GM12878 (cell line): ENCODE measurements at regions not wholly inside any gene's neighbourhood (a gene's known extent, or its start where the extent isn't known, plus 50 kb on each side); places are given as distances from the start of the nearest gene placed in this dataset.
A peak's percentile ranks its signal among the peaks of the same experiment; 100 is the strongest.

Experiments used
- ATAC-seq: fragments of 200-7000 bp; cut with Tn5 transposase; 3 replicates; pipeline ENCODE4 v1.9.1; 2020; ENCODE audit warnings: mild to moderate bottlenecking, moderate library complexity
- BruUV-seq: library from RNA; stranded (reverse); fragments of 400-500 nt; replicated peaks from 2 replicates; lab custom pipeline; 2021; lab: Mats Ljungman, UMichigan
- CTCF ChIA-PET: fragments of 300-600 bp; sonication (Branson Sonifier 250); formaldehyde crosslinking; extraction: SDS; loops from one replicate; lab custom pipeline; 2021; ENCODE audit warnings: inconsistent platforms; lab: Yijun Ruan, JAX
- POLR2A ChIA-PET: fragments of 350-600 bp; formaldehyde crosslinking; extraction: SDS; loops from one replicate; lab custom pipeline; 2021; ENCODE audit warnings: inconsistent platforms; lab: Charles Lee
- RAD21 ChIA-PET: fragments of 300-600 bp; sonication (Branson Sonifier 250); formaldehyde crosslinking; loops from one replicate; lab custom pipeline; 2023; ENCODE audit warnings: antibody characterized with exemption; ENCODE audit not compliant: unreplicated experiment; lab: Charles Lee
- SMC1A ChIA-PET: fragments of 300-600 bp; sonication (Branson Sonifier 250); formaldehyde crosslinking; loops from one replicate; lab custom pipeline; 2023; ENCODE audit not compliant: unreplicated experiment, uncharacterized antibody; lab: Charles Lee
- DNase-seq: peaks from one replicate; pipeline ENCODE4 v3.0.0-alpha.2; 2011; ENCODE audit warnings: low read depth, low spot score
- FAIRE-seq: peaks from 3 replicates; lab custom pipeline; 2011; peaks lifted over from hg19 to GRCh38; lab: Jason Lieb, UNC
- H2AFZ ChIP-seq: 2 replicates; pipeline ENCODE4 v1.6.0; 2011; ENCODE audit warnings: low read depth, low read length, control low read depth; ENCODE audit not compliant: control insufficient read depth
- H3K27ac ChIP-seq: 2 replicates; pipeline ENCODE4 v1.5.1; 2011; ENCODE audit warnings: control low read depth; ENCODE audit not compliant: control insufficient read depth, insufficient read depth
- H3K27me3 ChIP-seq, 2 experiments: replicated peaks in 1 of 2; 2 replicates each; pipeline versions ENCODE4 v1.6.0 to v1.6.1; 2011; ENCODE audit warnings: low read length in 1 of 2; ENCODE audit not compliant: control insufficient read depth in 2 of 2, insufficient read depth in 2 of 2
- H3K36me3 ChIP-seq, 2 experiments: 2 replicates each; pipeline ENCODE4 v1.5.1; 2011; ENCODE audit warnings: low read length in 1 of 2; ENCODE audit not compliant: control insufficient read depth in 2 of 2, insufficient read depth in 2 of 2
- H3K4me1 ChIP-seq: 2 replicates; pipeline ENCODE4 v1.6.1; 2011; ENCODE audit warnings: mild to moderate bottlenecking, low read length, moderate library complexity, mixed read lengths; ENCODE audit not compliant: control insufficient read depth, insufficient read depth
- H3K4me2 ChIP-seq: 2 replicates; pipeline ENCODE4 v1.6.0; 2011; ENCODE audit warnings: control low read depth; ENCODE audit not compliant: control insufficient read depth, insufficient read depth
- H3K4me3 ChIP-seq: fragments of 200-600 bp; sonication (generic); 2 replicates; pipeline ENCODE4 v1.5.1; 2016
- H3K79me2 ChIP-seq: 2 replicates; pipeline ENCODE4 v1.6.0; 2011; ENCODE audit warnings: low read length; ENCODE audit not compliant: control insufficient read depth, insufficient read depth
- H3K9ac ChIP-seq: 2 replicates; pipeline ENCODE4 v1.8.0; 2011; ENCODE audit warnings: low read length, control low read depth, mixed read lengths; ENCODE audit not compliant: control insufficient read depth, insufficient read depth
- H3K9me3 ChIP-seq: replicated peaks from 3 replicates; pipeline ENCODE4 v1.5.1; 2011; ENCODE audit warnings: mild to moderate bottlenecking, low read length; ENCODE audit not compliant: control insufficient read depth, insufficient read depth
- H4K20me1 ChIP-seq: 2 replicates; pipeline ENCODE4 v1.6.0; 2011; ENCODE audit not compliant: control insufficient read depth, insufficient read depth
- CHD1 ChIP-seq: IDR thresholded peaks from 2 replicates; pipeline ENCODE4 v1.6.1; 2012; ENCODE audit warnings: low read depth, low read length, improper control_type of control experiment
- CHD4 ChIP-seq: fragments of 200-600 bp; sonication (generic); IDR thresholded peaks from 2 replicates; pipeline ENCODE4 v1.6.1; 2016; ENCODE audit warnings: mild to moderate bottlenecking
- HDAC2 ChIP-seq: fragments of 200-600 bp; sonication (generic); IDR thresholded peaks from 2 replicates; pipeline ENCODE4 v1.6.1; 2017
- NFXL1 ChIP-seq: fragments of 450-650 bp; IDR thresholded peaks from 2 replicates; pipeline ENCODE4 v1.6.1; 2017; ENCODE audit warnings: antibody characterized with exemption, mild to moderate bottlenecking, borderline replicate concordance
- NR2C1 ChIP-seq: fragments of 450-650 bp; IDR thresholded peaks from 2 replicates; pipeline ENCODE4 v1.6.1; 2017; ENCODE audit warnings: antibody characterized with exemption, mild to moderate bottlenecking, moderate library complexity
- RAD21 ChIP-seq: IDR thresholded peaks from 2 replicates; pipeline ENCODE4 v1.6.1; 2011; ENCODE audit warnings: mild to moderate bottlenecking, low read depth, low read length, moderate library complexity; ENCODE audit not compliant: insufficient read depth
- SP1 ChIP-seq: IDR thresholded peaks from one replicate; pipeline ENCODE4 v1.6.1; 2011; ENCODE audit warnings: low read depth, low read length
- SPI1 ChIP-seq: IDR thresholded peaks from 2 replicates; pipeline ENCODE4 v1.6.1; 2011; ENCODE audit warnings: low read depth, mild to moderate bottlenecking, low read length, moderate library complexity, borderline replicate concordance; ENCODE audit not compliant: insufficient read depth
- WGBS: methylation state at CpG from one replicate; pipeline ENCODE4 v1.1.6; 2016; ENCODE audit warnings: low lambda C conversion rate; ENCODE audit not compliant: insufficient replicate concordance, insufficient coverage; ENCODE audit errors: missing lambda C conversion rate; 5-methylcytosine and 5-hydroxymethylcytosine counted together
- in situ Hi-C: fragments of 300-500 bp; cut with MboI; formaldehyde crosslinking; loops from 9 replicates; pipeline ENCODE4 v1.14.3; 2018; ENCODE audit warnings: mixed read lengths
- intact Hi-C: fragments of 100-400 bp; cut with micrococcal nuclease; formaldehyde crosslinking; loops from one replicate; pipeline ENCODE4 v1.14.2; 2022; ENCODE audit not compliant: unreplicated experiment
- TF ChIP-seq, protein P1 (sequence below), 3 experiments: IDR thresholded peaks in 2 of 3; conservative IDR thresholded peaks in 1 of 3; 2 replicates each; pipeline ENCODE4 v1.5.1; 2011; ENCODE audit warnings: low read depth in 3 of 3, low read length in 3 of 3, mild to moderate bottlenecking in 3 of 3, control low read depth in 2 of 3, moderate library complexity in 2 of 3, inconsistent platforms in 1 of 3, mixed read lengths in 1 of 3; ENCODE audit not compliant: control insufficient read depth in 2 of 3, insufficient read depth in 1 of 3; ENCODE audit errors: extremely low read depth in 1 of 3

DNA sequence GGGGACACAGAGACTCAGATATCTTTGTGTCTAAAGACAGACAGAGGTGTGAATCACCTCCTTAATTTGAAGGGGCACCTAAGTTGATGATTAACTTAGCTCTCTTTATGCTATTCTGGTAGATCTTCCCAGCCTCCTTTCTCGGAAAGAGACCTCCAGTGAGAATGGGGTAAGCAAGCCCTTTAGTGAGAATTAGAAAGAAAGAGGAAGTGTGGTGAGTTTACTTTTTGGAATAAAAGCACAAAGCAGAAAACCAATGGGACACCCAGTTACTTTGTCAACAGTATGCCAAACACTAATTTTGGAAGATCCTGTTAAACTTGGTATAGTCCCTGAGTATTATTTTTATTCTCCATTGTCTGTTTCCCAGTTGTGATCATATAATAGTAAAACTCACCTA lies 302.8 kb upstream of the RASA1 start:
- TF ChIP-seq CHD4 (no peak), CHD1 (no peak), SPI1 (peak; percentile 27; the same call in 1 of the 2 replicates)
- RAD21 ChIA-PET = no interaction called here
- H4K20me1 ChIP-seq = no peaks in the 10 kb centered on the region
- intact Hi-C loops = no loop called here
- ATAC-seq (no peak), DNase-seq (no peak), FAIRE-seq (no peak)
- H3K79me2 ChIP-seq = no peaks in the 10 kb centered on the region
- in situ Hi-C loops = no loop called here
- no peaks in the 10 kb centered on the region for H3K9me3 ChIP-seq
- SMC1A ChIA-PET = no interaction called here
- H3K4me2 ChIP-seq = no peak overlapping the region
- H2AFZ ChIP-seq = no peak overlapping the region
- peaks cover 0 to 2% of the 10 kb centered on the region in 2 experiments; a peak in 1 of 4 replicates for H3K27me3 ChIP-seq
- H3K4me3 ChIP-seq = no peak overlapping the region
- H3K36me3 ChIP-seq = no peaks in the 10 kb centered on the region
- H3K4me1 ChIP-seq = no peaks in the 10 kb centered on the region
- CTCF ChIA-PET = no interaction called here
- WGBS = 29% methylated on average over 1 of the region's 1 CpG
- POLR2A ChIA-PET = no interaction called here
- no peak overlapping the region for H3K9ac ChIP-seq
- no TSS peak for BruUV-seq
- no peak overlapping the region for H3K27ac ChIP-seq

DNA sequence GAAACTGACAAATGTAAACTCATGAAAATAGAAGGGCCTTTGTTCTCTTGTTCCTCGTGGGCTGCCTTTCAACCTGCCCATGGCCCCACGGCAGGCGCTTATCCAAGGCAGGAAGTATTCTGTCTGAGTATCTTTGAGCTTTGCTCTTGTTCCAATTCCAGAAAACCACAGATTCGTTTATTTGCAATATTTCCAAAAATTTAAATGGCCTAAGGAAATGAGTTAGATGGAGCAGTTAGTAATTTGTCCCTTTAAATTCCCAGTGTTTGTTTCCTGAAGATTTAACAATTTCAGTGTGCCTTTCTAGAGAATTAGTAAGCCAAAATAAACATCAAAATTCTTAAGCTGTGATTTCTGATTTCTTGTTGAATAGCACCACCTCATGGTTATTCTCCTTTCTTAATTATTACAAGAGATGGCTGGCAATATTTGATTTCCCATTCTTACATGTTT lies 299.4 kb upstream of the RASA1 start:
- Histone ChIP-seq H3K4me2 (no peak overlapping the region), H3K79me2 (no peaks in the 10 kb centered on the region), H3K27me3 (peaks cover 0 to 2% of the 10 kb centered on the region in 2 experiments; a peak in 1 of 4 replicates), H3K4me1 (no peaks in the 10 kb centered on the region), H2AFZ (no peak overlapping the region), H3K9me3 (no peaks in the 10 kb centered on the region), H3K9ac (no peak overlapping the region)
- no peak for ATAC-seq
- no peak for FAIRE-seq
- RAD21 ChIA-PET = interaction anchor here (1.0 to 1.7 kb wide), 5 partner anchors 33 to 432 kb away, joined by 3 to 11 read pairs (median 4); no protein-coding TSS in a partner anchor
- in situ Hi-C loops = no loop called here
- SMC1A ChIA-PET = interaction anchor here (1.0 to 2.2 kb wide), 7 partner anchors 17 to 444 kb away, joined by 3 to 15 read pairs (median 3); partner anchors contain the start of gene CCNH
- DNase-seq = no peak
- TF ChIP-seq NR2C1 (no peak), HDAC2 (no peak), NFXL1 (no peak), SP1 (no peak), RAD21 (peak; percentile 50)
- TF ChIP-seq, protein P1, sequence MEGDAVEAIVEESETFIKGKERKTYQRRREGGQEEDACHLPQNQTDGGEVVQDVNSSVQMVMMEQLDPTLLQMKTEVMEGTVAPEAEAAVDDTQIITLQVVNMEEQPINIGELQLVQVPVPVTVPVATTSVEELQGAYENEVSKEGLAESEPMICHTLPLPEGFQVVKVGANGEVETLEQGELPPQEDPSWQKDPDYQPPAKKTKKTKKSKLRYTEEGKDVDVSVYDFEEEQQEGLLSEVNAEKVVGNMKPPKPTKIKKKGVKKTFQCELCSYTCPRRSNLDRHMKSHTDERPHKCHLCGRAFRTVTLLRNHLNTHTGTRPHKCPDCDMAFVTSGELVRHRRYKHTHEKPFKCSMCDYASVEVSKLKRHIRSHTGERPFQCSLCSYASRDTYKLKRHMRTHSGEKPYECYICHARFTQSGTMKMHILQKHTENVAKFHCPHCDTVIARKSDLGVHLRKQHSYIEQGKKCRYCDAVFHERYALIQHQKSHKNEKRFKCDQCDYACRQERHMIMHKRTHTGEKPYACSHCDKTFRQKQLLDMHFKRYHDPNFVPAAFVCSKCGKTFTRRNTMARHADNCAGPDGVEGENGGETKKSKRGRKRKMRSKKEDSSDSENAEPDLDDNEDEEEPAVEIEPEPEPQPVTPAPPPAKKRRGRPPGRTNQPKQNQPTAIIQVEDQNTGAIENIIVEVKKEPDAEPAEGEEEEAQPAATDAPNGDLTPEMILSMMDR (IDR thresholded peaks at IDR 0.05 in 2 of 3, conservative IDR thresholded peaks at IDR 0.05 in 1 of 3; ENCODE audit: control insufficient read depth in 2 of 3, extremely low read depth in 1 of 3, insufficient read depth in 1 of 3, low read depth in 3 of 3, low read length in 3 of 3) = peak in 1 of 3 experiments; percentile 8; a peak in 2 of 6 replicates
- TF ChIP-seq, all 136 proteins: peak for 2
- intact Hi-C loops = loop anchor here (1.0 kb wide), 1 partner anchor 88 kb away; no protein-coding TSS in a partner anchor
- Histone ChIP-seq H4K20me1 (no peaks in the 10 kb centered on the region), H3K27ac (no peak overlapping the region), H3K36me3 (no peaks in the 10 kb centered on the region), H3K4me3 (no peak overlapping the region)
- POLR2A ChIA-PET = no interaction called here
- CTCF ChIA-PET = interaction anchor here (1.0 to 2.1 kb wide), 6 partner anchors 12 to 403 kb away, joined by 3 to 14 read pairs (median 4); no protein-coding TSS in a partner anchor
- BruUV-seq = no TSS peak
- WGBS = 7% methylated on average over 4 of the region's 4 CpGs
